ENCODE measurements at regions not wholly inside any gene's neighbourhood (a gene's known extent, or its start where the extent isn't known, plus 50 kb on each side); places are given as distances from the start of the nearest gene placed in this dataset.
A peak's percentile ranks its signal among the peaks of the same experiment; 100 is the strongest.
"Not testable (repeated sequence)": the region's sequence is repeated elsewhere in the genome, so short reads cannot be mapped to it uniquely, and the experiment has no call there.

GRCh38 chr1:200281201-200281835 is 128.5 kb downstream of the ZNF281 start:
- DNase-seq: no peak

DNA sequence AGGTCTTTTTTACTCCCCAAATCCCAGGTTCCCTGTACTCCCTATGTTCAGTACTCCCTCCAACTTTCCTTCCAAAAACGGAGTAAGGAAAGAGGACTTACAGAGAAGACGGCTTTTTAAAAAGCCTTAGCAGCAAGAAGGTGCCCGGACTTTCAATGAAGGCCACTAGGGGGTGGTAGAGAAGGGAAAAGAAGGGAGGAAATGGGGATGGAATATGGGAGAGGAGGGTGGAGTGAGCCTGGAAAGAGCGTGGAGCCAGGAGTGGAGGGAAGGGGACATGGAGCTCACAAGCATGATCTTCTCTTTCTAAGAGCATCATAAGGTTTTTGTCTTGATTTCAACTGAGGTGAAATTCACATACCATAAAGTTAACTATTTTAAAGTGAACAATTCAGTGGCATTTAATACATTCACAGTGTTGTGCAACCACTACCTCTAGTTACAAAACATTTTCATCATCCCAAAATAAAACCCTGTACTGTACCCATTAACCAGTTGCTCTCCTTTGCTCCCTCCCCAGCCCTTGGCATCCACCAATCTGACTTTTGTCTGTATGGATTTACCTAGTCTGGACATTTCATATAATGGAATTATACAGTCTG is 129.9 kb downstream of the ZNF281 start:
- DNase-seq: peak; percentile 66

DNA sequence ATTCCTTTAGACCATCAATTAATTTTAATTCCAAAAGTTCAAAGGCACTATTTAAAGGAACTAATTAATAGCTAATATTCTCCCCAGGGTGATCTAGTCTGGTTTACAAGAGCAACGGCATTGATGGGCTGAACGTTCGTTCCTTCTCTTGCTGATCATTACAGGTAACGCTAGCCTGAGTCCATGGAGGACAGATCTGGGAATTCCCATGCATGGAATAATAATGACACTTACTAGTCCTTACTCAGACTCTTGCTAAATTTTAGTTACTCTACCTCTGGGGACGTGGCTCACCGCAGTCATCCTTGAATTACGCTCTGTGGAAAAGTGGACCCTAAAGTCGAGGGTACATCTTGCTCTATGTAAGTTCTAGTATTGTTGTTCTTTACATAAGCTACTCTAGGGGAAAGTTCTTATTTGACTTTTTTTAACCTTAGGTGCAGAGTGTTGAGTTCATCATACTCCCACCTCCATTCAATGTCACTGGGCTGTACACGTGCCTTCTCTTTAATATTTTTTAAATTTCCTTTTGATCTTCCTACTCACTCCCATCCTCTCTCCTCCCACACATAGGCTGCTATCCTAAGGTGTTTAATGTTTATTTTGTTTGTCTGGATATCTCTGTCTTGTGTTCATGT is 133.9 kb downstream of the ZNF281 start:
- no peak for DNase-seq

GRCh38 chr1:200275415-200275814 is 134.4 kb downstream of the ZNF281 start:
- DNase-seq: no peak

- no peak for DNase-seq
Observed at GRCh38 chr1:200274116-200274515, 135.7 kb downstream of the ZNF281 start.

DNA sequence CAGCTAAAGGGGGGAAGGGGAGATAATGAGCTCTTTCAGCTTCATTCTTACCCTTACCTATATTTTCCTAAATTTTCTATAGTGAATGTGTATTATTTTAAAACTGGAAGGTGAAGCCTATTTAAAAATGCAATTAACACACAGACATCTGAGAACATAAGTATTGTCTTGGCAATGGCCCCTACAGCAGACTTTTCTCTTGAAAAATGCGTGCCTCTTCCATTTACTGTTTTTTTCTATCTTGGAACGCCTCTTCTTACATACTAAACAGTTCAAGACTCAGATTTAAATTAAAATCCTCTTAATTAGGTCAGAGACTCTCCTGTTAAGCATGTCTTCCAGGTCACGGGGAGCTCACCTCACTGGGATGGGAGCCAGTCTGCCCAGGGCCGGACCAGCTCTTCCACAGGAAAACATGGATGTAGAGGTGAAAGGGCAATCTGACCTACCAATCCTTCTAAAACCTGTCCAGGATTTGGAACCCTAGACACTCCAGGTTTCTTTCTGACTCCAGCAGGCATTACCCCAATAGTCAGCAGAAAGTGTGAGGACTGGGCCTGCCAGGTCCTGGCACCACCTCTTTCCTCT is 137.3 kb downstream of the ZNF281 start:
- DNase-seq: no peak

GRCh38 chr1:200269256-200269655 is 140.6 kb downstream of the ZNF281 start:
- no peak for DNase-seq

GRCh38 chr1:200267937-200268336 is 141.9 kb downstream of the ZNF281 start:
- no peak for DNase-seq

- DNase-seq: no peak
Observed at GRCh38 chr1:200267458-200267857, 142.4 kb downstream of the ZNF281 start.

DNA sequence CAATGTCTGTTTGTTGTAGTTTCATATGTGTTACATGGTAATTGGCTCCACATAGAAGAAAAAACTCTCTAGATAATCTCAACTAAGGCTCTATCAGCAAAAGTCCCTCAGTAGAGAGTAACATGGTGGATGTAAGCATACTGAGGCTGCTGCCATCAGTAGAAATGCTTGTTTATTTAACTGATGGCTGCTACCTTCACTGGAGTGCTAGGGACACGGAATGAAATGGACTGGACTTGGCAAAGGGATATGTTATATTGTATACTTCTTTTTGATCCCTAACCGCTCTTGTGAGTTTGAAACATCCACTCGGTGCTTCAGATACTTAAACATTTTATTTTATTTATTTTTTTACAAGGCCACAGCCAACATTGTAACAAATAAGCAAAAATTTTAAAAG is 143.0 kb downstream of the ZNF281 start:
- DNase-seq: no peak

- no peak for DNase-seq
Observed at GRCh38 chr1:200265881-200266280, 144.0 kb downstream of the ZNF281 start.

GRCh38 chr1:200265104-200265503 is 144.7 kb downstream of the ZNF281 start:
- no peak for DNase-seq

DNA sequence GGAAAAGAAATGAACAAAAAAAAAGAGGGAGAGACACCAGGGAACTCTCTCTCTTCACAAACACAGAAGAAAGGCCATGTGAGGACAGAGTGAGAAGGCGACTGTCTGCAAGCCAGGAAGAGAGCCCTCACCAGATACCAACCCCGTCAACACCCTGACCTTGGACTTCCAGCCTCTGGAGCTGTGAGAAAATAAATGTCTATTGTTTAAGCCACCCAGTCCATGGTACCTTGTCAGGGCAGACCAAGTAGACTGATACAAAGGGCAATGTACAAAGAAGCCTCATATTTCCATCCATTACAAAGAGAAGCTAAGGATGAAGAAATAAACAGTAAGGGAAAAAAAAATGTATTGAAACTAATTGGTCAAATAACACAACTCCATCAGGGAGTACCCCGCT is 146.6 kb downstream of the ZNF281 start:
- no peak for DNase-seq

GRCh38 chr1:200262326-200262965 is 147.4 kb downstream of the ZNF281 start:
- no peak for DNase-seq

- DNase-seq: peak; percentile 39
Observed at GRCh38 chr1:200260597-200261335, 149.1 kb downstream of the ZNF281 start.

GRCh38 chr1:200258447-200259375 is 151.1 kb downstream of the ZNF281 start:
- DNase-seq: peak; percentile 27

DNA sequence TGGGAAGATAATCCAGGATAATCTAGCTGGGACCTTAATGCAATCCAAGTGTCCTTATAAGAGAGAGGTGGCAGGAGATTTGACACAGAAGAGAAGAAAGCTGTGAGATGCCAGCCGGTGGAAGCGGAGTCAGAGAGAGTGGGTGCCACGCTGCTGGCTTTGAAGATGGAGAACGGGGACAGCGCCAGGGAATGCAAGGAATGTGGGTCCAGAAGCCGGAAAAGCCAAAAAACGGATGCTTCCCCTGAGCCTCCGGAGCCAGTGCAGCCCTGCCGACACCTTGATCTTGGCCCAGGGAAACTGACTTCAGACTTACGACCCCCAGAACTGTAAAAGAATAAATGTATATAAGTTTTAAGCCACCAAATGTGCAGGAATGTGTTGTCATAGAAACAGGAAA is 152.6 kb downstream of the ZNF281 start:
- DNase-seq: peak; percentile 33

DNA sequence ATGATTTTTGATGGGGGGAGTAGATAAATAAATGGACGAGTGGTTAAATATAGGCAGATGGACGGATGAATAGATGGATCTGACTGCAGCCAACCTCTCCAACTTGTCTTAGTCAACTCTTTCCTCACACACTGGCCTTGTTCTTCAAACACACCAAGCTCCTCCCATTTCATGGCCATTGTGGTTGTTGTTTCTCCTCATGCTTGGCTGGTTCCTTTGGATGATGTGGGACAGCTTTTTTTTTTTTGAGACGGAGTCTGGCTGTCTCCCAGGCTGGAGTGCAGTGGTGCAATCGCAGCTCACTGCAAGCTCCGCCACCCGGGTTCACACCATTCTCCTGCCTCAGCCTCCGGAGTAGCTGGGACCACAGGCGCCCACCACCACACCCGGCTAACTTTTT is 155.2 kb downstream of the ZNF281 start:
- not testable (repeated sequence) for DNase-seq

GRCh38 chr1:200253774-200254495 is 155.9 kb downstream of the ZNF281 start:
- no peak for DNase-seq

DNA sequence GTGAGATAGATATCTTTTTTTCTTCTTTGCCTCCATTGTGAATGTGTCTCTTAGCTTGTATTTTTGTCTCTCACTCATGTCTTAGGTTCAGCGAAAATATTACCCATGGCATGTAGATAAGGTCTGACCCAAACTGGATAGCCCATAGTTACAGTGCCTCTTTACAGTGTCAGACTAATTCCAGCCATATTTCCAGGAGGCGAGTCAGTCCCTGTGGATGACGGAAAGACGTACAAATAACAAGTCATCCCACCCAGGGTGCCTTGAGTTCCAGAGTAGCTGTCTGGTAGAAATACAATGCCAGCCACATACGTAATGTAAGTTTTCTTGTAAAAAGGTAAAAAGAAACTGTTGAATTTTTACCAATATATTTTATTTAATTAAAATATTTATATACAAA is 157.3 kb downstream of the ZNF281 start:
- DNase-seq: peak; percentile 89

- no peak for DNase-seq
Observed at GRCh38 chr1:200250469-200250868, 159.4 kb downstream of the ZNF281 start.

All from fibroblast of skin of back (primary cell).